HUES48 (cell line): ENCODE measurements at regions not wholly inside any gene's neighbourhood (a gene's known extent, or its start where the extent isn't known, plus 50 kb on each side); places are given as distances from the start of the nearest gene placed in this dataset.

Experiments used
- H3K27ac ChIP-seq: one replicate; pipeline ENCODE4 v1.7.0; 2013; ENCODE audit warnings: low read depth, low read length, inconsistent platforms
- H3K27me3 ChIP-seq: 2 replicates; pipeline ENCODE4 v1.6.1; 2013; ENCODE audit warnings: mild to moderate bottlenecking, low read length; ENCODE audit not compliant: control insufficient read depth, insufficient read depth
- H3K36me3 ChIP-seq: 2 replicates; pipeline ENCODE4 v1.6.1; 2013; ENCODE audit warnings: low read length; ENCODE audit not compliant: control insufficient read depth, insufficient read depth
- H3K4me1 ChIP-seq: 2 replicates; pipeline ENCODE4 v1.6.1; 2013; ENCODE audit warnings: mild to moderate bottlenecking, low read length; ENCODE audit not compliant: control insufficient read depth, insufficient read depth
- H3K4me3 ChIP-seq: 2 replicates; pipeline ENCODE4 v1.5.1; 2013; ENCODE audit warnings: mild to moderate bottlenecking, low read depth, low read length
- H3K9ac ChIP-seq: 2 replicates; pipeline ENCODE4 v1.6.1; 2013; ENCODE audit warnings: mild to moderate bottlenecking, low read depth, low read length, moderate library complexity
- H3K9me3 ChIP-seq: 2 replicates; pipeline ENCODE4 v1.6.1; 2013; ENCODE audit warnings: low read length; ENCODE audit not compliant: control insufficient read depth, insufficient read depth

DNA sequence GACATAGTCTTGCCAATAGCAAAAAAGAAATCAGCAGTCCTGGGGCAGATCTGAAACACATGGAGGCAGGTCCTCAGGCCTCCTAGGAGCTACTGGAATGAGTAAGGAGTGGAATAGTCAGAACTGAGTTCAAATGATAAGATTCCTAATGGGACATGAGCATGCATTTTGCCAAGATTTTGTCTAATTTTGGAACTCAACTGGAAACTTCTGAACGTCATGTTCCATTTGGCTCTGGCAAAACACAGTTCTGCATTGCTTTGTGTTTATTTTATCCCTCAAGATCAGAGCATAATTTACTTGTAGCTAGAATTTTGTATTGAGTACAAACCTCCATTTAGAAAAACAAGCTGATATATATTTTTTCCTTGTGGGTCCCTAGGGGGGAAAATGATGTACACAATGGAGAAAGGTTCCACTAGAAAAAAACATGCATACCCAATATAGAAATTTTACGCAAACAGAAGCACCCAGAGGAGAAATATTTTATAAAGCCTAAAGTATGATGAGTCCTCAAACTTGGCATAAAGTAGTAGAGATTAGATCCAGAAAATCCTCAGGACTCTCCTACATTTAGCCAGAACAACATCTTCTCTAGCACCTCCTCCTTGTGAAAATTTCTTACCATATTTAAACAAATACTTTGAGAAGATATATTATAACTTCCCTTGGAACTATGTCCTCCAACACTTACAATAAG is 149.0 kb upstream of the SERP2 start:
- no peaks in the 10 kb centered on the region for H3K4me1 ChIP-seq
- H3K9ac ChIP-seq: no peak overlapping the region
- H3K27me3 ChIP-seq: no peaks in the 10 kb centered on the region
- no peak overlapping the region for H3K27ac ChIP-seq
- no peaks in the 10 kb centered on the region for H3K9me3 ChIP-seq
- no peaks in the 10 kb centered on the region for H3K36me3 ChIP-seq
- no peak overlapping the region for H3K4me3 ChIP-seq

DNA sequence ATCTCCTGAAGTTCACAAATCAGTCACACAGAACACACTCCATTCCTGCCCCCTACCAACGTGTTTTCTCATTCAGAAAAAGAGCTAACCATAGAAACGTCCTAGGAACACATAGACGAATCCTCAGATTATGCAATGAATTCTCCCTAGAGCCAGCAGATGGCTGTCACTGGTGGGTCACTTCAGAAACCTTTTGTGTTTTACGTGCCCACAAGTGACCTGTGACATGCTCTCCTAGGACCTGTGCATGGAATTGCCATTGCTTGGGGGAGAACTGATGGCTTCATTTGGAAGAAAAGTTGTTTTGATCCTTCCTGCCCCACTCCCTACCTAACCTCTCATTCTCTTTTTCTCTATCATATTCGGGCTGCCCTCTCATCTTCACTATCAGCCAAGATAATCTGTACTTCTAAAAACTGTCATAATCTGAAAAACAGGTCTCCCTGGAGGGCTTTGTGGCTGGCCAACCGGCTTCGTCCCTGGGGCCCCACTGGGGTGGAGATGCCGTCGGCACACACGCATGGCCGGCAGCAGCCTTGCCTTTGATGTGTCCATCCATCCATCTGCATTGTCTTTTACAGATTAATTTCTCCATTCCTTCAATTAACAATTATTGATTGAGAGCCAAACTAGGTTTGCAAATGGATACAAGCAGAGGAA is 144.1 kb upstream of the SERP2 start:
- no peaks in the 10 kb centered on the region for H3K9me3 ChIP-seq
- H3K4me3 ChIP-seq: no peak overlapping the region
- H3K4me1 ChIP-seq: peaks cover 11% of the 10 kb centered on the region
- no peaks in the 10 kb centered on the region for H3K27me3 ChIP-seq
- H3K9ac ChIP-seq: no peak overlapping the region
- H3K27ac ChIP-seq: no peak overlapping the region
- no peaks in the 10 kb centered on the region for H3K36me3 ChIP-seq

DNA sequence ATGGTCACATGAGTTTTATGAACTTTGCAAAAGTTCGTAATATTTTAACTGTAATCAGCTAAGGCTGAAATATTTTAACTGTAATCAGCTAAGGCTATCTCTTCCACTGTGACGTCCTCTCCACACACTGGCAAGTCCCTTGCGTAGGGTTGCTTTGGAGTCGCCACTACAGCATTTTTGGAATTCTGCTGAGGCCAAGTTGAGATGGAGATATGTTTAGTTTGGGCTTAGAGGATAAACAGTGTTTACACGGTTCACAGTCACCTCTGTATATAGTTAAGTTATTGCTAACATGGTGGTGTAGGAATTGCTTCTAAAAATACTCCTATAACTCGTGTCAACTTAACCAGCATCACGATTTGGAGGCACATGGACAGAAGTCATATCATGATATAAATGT is 143.6 kb upstream of the SERP2 start:
- Histone ChIP-seq H3K9me3 (no peaks in the 10 kb centered on the region), H3K4me3 (no peak overlapping the region), H3K27ac (no peak overlapping the region), H3K4me1 (peaks cover 11% of the 10 kb centered on the region), H3K36me3 (no peaks in the 10 kb centered on the region), H3K27me3 (no peaks in the 10 kb centered on the region), H3K9ac (no peak overlapping the region)

DNA sequence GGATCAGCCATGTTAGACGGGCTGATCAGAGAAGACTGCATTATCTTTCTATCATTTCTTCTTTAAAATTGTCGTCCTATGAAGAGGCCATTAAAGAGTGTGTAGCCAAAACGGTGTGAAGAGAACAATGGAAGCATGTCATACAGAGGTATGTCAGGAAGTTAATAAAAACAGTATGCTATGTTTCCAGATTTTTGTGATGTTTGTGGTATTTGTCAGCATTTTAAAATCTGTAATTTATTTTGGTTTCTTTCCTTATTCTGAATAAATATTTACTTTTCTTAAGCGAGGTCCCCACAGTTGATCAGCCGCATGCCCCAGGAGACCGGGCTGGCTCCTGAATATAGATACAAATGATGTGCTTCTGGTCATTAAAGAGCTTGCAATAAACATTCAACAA is 142.9 kb upstream of the SERP2 start:
- Histone ChIP-seq H3K4me3 (no peak overlapping the region), H3K4me1 (peaks cover 11% of the 10 kb centered on the region), H3K27me3 (no peaks in the 10 kb centered on the region), H3K9ac (no peak overlapping the region), H3K36me3 (no peaks in the 10 kb centered on the region), H3K27ac (no peak overlapping the region), H3K9me3 (no peaks in the 10 kb centered on the region)

DNA sequence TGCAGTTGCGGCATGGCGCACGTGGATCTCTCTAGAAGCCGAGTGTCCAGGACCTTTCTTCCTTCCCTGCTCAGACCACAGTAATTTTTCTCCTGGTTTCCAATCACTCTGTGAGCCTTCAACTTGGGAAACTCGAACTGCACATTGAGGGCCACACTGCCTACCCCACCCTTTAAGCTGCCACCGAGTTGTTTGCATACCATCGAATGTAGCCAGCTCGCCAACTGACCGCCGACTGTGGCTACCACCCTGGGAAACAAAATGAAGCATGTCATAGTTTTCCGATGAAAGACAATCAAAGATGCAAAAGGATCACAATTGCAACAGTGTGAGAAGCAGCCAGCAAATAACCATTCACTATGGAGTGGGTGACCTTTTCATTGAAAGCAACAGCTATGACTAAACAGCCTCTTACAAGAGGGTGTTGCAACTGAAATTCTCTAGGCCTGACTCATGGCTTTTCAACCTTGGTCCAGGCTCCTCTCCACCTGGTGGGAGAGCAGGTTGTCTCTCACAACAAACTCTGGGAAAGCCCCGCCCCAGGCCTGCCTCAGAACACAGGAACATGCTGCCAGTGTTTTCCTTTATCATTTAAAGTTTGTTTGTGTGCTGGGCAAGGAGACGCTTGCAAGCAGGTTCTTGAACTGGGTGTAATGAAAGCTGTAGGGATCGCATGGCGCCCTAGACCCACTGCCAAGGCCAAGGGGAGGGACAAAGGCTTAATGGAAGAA is 141.7 kb upstream of the SERP2 start:
- Histone ChIP-seq H3K36me3 (no peaks in the 10 kb centered on the region), H3K9me3 (no peaks in the 10 kb centered on the region), H3K4me1 (peaks cover 11% of the 10 kb centered on the region), H3K27ac (peak overlapping the region; percentile 76), H3K9ac (no peak overlapping the region), H3K27me3 (no peaks in the 10 kb centered on the region), H3K4me3 (no peak overlapping the region)

DNA sequence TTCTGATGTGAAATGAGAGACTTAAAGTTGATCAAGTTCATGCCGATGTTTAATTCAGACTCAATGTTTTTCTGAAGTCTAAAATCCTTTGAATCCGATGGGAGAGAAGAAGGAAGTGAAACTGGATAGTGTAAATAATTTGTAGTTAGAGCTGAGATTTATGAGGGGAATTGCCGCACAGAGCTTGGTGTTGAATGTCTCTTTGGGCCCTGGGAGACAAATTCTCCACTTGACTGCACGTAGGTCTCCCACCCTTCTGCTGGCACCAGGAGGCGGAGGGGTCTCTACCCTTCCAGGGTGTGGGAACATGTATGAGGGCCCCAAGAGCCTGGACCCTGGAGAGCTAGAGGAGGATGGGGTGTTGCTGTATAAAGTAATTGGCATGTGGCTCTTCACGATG is 140.8 kb upstream of the SERP2 start:
- Histone ChIP-seq H3K36me3 (no peaks in the 10 kb centered on the region), H3K9me3 (no peaks in the 10 kb centered on the region), H3K27ac (no peak overlapping the region), H3K9ac (no peak overlapping the region), H3K27me3 (no peaks in the 10 kb centered on the region), H3K4me1 (peaks cover 11% of the 10 kb centered on the region), H3K4me3 (no peak overlapping the region)

DNA sequence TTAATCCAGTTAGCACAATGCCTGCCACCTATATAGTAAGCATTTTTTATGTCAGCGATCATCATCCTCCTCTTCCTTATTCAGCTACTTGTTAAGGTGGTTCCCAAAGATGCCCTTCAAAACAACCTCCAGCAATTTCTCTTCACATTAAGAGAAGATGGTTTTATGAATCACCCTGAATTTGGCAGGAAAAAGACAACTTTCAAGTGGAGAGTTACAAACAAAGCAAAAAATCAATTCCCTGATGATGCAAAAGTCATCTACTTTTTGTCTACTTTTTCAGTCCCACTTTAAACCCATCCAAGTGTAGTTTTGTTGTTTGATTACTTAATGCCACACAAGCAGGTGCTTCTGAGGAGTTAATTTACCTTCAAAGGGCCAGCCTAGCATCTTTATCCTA is 139.1 kb upstream of the SERP2 start:
- Histone ChIP-seq H3K9me3 (no peaks in the 10 kb centered on the region), H3K27me3 (no peaks in the 10 kb centered on the region), H3K27ac (no peak overlapping the region)

DNA sequence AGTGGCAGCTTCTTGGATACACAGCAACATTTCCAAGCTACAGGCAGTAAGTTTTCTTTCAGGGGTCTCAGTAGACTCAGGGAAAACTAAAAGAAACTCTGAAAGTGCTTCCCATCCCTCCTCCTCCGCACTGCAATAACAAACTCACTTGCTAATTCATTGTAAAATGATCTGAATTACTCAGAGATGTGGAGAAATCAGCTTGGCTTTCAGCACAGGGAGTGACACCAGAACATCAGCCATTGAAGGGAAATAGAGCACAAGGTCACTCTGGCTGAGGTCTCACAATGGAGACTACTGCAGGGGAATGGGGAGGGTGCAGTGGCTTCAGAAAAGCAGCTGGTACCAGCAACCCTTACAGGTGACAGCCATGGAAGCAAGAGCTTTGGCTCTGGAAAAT is 137.3 kb upstream of the SERP2 start:
- no peaks in the 10 kb centered on the region for H3K36me3 ChIP-seq
- H3K9me3 ChIP-seq: no peaks in the 10 kb centered on the region
- no peak overlapping the region for H3K4me3 ChIP-seq
- peaks cover 11% of the 10 kb centered on the region for H3K4me1 ChIP-seq
- H3K27me3 ChIP-seq: no peaks in the 10 kb centered on the region
- no peak overlapping the region for H3K27ac ChIP-seq
- no peak overlapping the region for H3K9ac ChIP-seq

More for the DNA sequence above, 139.1 kb upstream of the SERP2 start:
- Histone ChIP-seq H3K9ac (no peak overlapping the region), H3K36me3 (no peaks in the 10 kb centered on the region), H3K4me1 (peaks cover 11% of the 10 kb centered on the region), H3K4me3 (no peak overlapping the region)

DNA sequence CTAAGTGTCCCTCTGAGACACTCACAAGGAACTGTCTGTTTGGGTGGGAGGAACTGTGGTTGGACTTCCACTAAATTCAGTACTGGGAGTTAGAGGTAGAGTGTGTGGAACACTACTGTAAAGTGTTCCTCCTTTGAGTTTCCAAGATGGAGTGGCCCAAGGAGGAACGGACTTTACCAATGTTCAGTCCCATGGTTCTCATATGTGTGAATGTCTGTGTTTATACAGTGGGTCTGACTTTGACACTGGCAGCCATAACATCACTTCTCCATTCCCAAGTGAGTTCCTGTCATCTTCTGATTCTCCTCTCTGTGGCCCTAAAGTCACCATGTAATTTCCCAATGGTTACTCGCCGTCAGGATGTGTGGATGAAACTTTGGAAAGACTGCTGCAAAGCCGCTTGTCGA is 136.8 kb upstream of the SERP2 start:
- peaks cover 8% of the 10 kb centered on the region for H3K4me1 ChIP-seq
- no peak overlapping the region for H3K4me3 ChIP-seq
- no peaks in the 10 kb centered on the region for H3K36me3 ChIP-seq
- no peak overlapping the region for H3K9ac ChIP-seq
- H3K27ac ChIP-seq: no peak overlapping the region
- no peaks in the 10 kb centered on the region for H3K27me3 ChIP-seq
- H3K9me3 ChIP-seq: no peaks in the 10 kb centered on the region

DNA sequence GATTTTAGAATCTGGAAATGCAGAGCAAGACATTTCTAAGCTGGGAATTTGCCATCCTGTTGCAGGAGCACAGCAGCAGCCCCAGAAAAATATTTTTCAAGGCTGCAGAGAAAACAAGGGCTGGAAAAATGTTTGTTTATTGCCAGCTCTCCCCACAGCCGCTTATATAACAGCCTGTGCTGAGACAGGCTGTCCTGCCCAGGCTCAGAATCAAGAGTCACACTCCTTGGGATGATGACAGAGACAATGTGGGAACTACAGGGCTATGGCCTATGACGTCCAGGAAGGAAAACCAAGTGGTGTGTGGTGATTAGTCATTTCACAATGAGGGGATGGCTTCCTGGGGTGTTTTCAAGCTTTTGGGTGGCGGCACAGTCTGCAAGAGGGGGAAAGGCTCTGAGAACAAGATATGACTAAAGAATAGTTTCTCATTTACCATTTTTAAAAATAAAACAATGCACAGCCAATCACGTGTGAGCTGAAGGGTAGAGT is 136.3 kb upstream of the SERP2 start:
- Histone ChIP-seq H3K4me1 (peaks cover 3% of the 10 kb centered on the region; the same call in 1 of the 2 replicates), H3K27me3 (no peaks in the 10 kb centered on the region), H3K9me3 (no peaks in the 10 kb centered on the region), H3K27ac (no peak overlapping the region), H3K4me3 (no peak overlapping the region), H3K9ac (no peak overlapping the region), H3K36me3 (no peaks in the 10 kb centered on the region)

DNA sequence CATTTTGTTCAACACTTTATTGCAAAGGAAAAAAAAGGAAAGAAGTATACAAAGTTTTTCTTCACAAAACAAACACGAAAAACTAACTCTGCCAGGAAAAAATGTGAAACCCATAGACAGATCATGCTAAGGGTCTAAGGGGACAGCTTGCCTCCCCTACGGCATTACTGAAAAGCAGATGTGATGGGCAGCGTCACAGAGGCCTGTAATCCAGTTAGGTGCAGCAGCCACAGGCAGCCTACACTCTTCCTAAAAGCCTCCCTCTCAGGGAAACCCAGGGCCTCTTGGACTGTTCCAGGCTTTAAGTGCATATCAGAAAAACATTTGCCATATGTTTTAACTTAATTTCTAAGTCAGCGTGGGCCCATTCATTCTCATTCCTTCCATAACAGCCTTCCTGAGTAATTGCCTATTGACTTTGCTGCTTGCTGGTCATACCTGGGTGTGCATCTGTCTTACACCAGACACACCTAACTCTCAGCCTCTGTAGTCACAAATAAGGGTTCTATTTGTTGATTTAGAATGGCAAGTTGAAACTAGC is 135.7 kb upstream of the SERP2 start:
- Histone ChIP-seq H3K27ac (no peak overlapping the region), H3K4me1 (no peaks in the 10 kb centered on the region)

More for the DNA sequence above, 135.7 kb upstream of the SERP2 start:
- H3K27me3 ChIP-seq: no peaks in the 10 kb centered on the region
- no peaks in the 10 kb centered on the region for H3K9me3 ChIP-seq
- no peaks in the 10 kb centered on the region for H3K36me3 ChIP-seq
- no peak overlapping the region for H3K4me3 ChIP-seq
- H3K9ac ChIP-seq: no peak overlapping the region
